Suprapubic skin (tissue), 4 donors: ENCODE measurements at regions not wholly inside any gene's neighbourhood (a gene's known extent, or its start where the extent isn't known, plus 50 kb on each side); places are given as distances from the start of the nearest gene placed in this dataset.

Experiments used
- EP300 ChIP-seq: sonication (generic); formaldehyde crosslinking; IDR thresholded peaks from one replicate; pipeline ENCODE4 v1.6.1; 2017; ENCODE audit warnings: antibody characterized with exemption
- POLR2AphosphoS5 ChIP-seq, 3 donors: sonication (generic); formaldehyde crosslinking; IDR thresholded peaks; one replicate each; pipeline ENCODE4 v1.6.1; 2017; ENCODE audit warnings: antibody characterized with exemption in 3 of 3
- TF ChIP-seq, protein P1 (sequence below), 2 donors: fragments of 200-600 bp in 1 of 2; fragments of 450-650 bp in 1 of 2; sonication (generic) in 1 of 2; IDR thresholded peaks; one replicate each; pipeline ENCODE4 v1.5.1; 2016 to 2019; ENCODE audit warnings: antibody characterized with exemption in 2 of 2, mild to moderate bottlenecking in 1 of 2, moderate library complexity in 1 of 2

DNA sequence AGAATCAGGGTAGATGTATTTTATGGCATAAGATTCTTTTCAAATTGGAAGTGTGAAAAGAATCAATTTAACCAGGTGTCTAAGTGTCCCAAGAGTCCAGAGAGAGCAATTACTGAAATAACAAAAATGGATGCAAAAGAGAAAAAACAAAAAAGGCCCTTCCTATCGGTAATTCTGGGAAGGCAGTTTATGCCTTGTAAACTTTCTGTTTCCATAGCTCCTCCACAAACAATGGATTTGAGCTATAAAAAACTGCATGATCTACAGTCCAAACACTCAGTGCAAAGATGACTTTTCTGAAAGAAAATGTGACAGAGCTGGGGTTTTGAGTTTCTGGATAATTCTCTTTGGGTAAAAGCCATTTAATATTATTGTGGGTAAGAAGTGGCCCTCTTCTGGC, 366.1 kb downstream of the EN1 start:
- TF ChIP-seq, protein P1, sequence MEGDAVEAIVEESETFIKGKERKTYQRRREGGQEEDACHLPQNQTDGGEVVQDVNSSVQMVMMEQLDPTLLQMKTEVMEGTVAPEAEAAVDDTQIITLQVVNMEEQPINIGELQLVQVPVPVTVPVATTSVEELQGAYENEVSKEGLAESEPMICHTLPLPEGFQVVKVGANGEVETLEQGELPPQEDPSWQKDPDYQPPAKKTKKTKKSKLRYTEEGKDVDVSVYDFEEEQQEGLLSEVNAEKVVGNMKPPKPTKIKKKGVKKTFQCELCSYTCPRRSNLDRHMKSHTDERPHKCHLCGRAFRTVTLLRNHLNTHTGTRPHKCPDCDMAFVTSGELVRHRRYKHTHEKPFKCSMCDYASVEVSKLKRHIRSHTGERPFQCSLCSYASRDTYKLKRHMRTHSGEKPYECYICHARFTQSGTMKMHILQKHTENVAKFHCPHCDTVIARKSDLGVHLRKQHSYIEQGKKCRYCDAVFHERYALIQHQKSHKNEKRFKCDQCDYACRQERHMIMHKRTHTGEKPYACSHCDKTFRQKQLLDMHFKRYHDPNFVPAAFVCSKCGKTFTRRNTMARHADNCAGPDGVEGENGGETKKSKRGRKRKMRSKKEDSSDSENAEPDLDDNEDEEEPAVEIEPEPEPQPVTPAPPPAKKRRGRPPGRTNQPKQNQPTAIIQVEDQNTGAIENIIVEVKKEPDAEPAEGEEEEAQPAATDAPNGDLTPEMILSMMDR (IDR thresholded peaks at IDR 0.05) = no peak
- TF ChIP-seq EP300 = no peak
- TF ChIP-seq POLR2AphosphoS5 (IDR thresholded peaks at IDR 0.05) = no peak
